RWPE1 (cell line): ENCODE measurements at regions not wholly inside any gene's neighbourhood (a gene's known extent, or its start where the extent isn't known, plus 50 kb on each side); places are given as distances from the start of the nearest gene placed in this dataset.

Source experiments
- CTCF ChIA-PET: fragments of 350-600 bp; sonication (Branson Sonifier 250); formaldehyde crosslinking; extraction: SDS; loops from one replicate; lab custom pipeline; 2021; lab: Yijun Ruan, JAX
- POLR2A ChIA-PET: fragments of 400-600 bp; formaldehyde crosslinking; extraction: SDS; loops from one replicate; lab custom pipeline; 2020; ENCODE audit warnings: antibody characterized with exemption; ENCODE audit not compliant: low non-redundant PET; lab: Yijun Ruan, JAX
- DNase-seq: peaks from one replicate; pipeline ENCODE4 v3.0.0; 2012; ENCODE audit warnings: low spot score
- H3K27ac ChIP-seq: fragments of 450-650 bp; 2 replicates; pipeline ENCODE4 v1.5.1; 2017
- TF ChIP-seq, protein P1 (sequence below): fragments of 450-650 bp; conservative IDR thresholded peaks from 2 replicates; pipeline ENCODE4 v1.5.1; 2017; ENCODE audit warnings: low read depth, mild to moderate bottlenecking

GRCh38 chr16:64375391-64375980 is 746.4 kb downstream of the CDH11 start:
- POLR2A ChIA-PET: no interaction called here
- CTCF ChIA-PET: no interaction called here
- no peak overlapping the region for H3K27ac ChIP-seq
- TF ChIP-seq, protein P1, sequence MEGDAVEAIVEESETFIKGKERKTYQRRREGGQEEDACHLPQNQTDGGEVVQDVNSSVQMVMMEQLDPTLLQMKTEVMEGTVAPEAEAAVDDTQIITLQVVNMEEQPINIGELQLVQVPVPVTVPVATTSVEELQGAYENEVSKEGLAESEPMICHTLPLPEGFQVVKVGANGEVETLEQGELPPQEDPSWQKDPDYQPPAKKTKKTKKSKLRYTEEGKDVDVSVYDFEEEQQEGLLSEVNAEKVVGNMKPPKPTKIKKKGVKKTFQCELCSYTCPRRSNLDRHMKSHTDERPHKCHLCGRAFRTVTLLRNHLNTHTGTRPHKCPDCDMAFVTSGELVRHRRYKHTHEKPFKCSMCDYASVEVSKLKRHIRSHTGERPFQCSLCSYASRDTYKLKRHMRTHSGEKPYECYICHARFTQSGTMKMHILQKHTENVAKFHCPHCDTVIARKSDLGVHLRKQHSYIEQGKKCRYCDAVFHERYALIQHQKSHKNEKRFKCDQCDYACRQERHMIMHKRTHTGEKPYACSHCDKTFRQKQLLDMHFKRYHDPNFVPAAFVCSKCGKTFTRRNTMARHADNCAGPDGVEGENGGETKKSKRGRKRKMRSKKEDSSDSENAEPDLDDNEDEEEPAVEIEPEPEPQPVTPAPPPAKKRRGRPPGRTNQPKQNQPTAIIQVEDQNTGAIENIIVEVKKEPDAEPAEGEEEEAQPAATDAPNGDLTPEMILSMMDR: no peak
- DNase-seq: no peak

GRCh38 chr16:64370112-64370511 is 751.8 kb downstream of the CDH11 start:
- ChIA-PET POLR2A (no interaction called here), CTCF (no interaction called here)
- TF ChIP-seq, protein P1: no peak
- no peak for DNase-seq
- no peak overlapping the region for H3K27ac ChIP-seq

- TF ChIP-seq, protein P1: no peak
- POLR2A ChIA-PET: no interaction called here
- no peak overlapping the region for H3K27ac ChIP-seq
- CTCF ChIA-PET: interaction anchor here (0.7 kb wide), 1 partner anchor 1472 kb away, joined by 3 read pairs; no protein-coding TSS in a partner anchor
- DNase-seq: no peak
Measured at GRCh38 chr16:64365448-64365931, 756.4 kb downstream of the CDH11 start.

- no peak overlapping the region for H3K27ac ChIP-seq
- TF ChIP-seq, protein P1: no peak
- DNase-seq: no peak
- POLR2A ChIA-PET: no interaction called here
- CTCF ChIA-PET: no interaction called here
Measured at GRCh38 chr16:64364894-64365293, 757.0 kb downstream of the CDH11 start.

DNA sequence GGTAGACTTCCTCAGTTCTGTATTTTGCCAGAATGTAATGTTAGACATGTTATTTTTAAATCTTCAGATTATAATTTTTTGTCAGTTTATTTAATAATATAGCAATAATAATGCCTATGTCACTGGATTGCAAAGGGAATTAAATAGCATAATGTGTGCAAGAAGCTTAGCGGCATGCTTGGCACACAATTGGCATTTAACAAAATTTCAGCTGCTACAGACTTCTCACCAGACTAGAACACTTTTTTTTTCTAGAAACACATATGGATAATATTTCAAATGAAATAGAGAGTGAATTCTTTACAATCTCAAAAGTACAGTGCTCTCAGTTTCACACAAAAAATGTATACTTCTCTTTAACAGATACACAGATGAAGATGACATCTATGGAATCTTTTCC is 757.4 kb downstream of the CDH11 start:
- DNase-seq: no peak
- CTCF ChIA-PET: no interaction called here
- POLR2A ChIA-PET: no interaction called here
- TF ChIP-seq, protein P1: no peak
- H3K27ac ChIP-seq: no peak overlapping the region

DNA sequence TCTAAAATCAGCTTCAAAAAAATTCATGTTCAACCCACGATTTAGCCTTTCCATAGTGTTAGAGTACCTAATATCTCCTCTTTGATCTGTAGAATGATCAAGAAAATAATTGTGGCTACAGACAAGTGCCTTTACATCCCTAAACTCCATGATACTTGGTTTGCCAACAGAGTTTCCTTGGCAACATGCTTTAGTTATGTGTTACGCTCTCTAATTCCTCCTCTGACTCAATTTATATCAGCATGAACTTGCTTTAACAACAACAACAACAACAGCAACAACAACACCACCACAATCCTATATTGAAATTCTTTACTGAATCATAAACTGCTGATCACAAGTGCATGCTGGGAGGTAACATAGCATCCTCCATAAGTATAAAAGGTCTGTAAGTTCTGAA is 757.8 kb downstream of the CDH11 start:
- ChIA-PET CTCF (no interaction called here), POLR2A (no interaction called here)
- no peak for DNase-seq
- H3K27ac ChIP-seq: no peak overlapping the region
- TF ChIP-seq, protein P1: no peak
